ENCODE measurements at regions not wholly inside any gene's neighbourhood (a gene's known extent, or its start where the extent isn't known, plus 50 kb on each side); places are given as distances from the start of the nearest gene placed in this dataset.

GRCh38 chr13:31556376-31556775 lies 182.9 kb upstream of the RXFP2 start:
- TF ChIP-seq POLR2AphosphoS5 (IDR thresholded peaks at IDR 0.05; ENCODE audit: low read depth, low read length) (no peak), POLR2A (IDR thresholded peaks at IDR 0.05; ENCODE audit: low read depth, low read length) (no peak), TAF1 (IDR thresholded peaks at IDR 0.05; ENCODE audit: borderline replicate concordance, low read depth, low read length) (no peak)

Data from GM12892 (cell line).